Right atrium auricular region (tissue), 2 donors: ENCODE measurements at regions not wholly inside any gene's neighbourhood (a gene's known extent, or its start where the extent isn't known, plus 50 kb on each side); places are given as distances from the start of the nearest gene placed in this dataset.

ENCODE experiments used
- DNase-seq: peaks from one replicate; pipeline ENCODE4 v3.0.0-alpha.2; 2019; ENCODE audit warnings: low spot score
- H3K27ac ChIP-seq, 2 donors: fragments of 200-600 bp; sonication (generic); 1 replicate in 1 of 2; 2 replicates in 1 of 2; pipeline ENCODE4 v1.5.1; 2016 to 2019
- H3K27me3 ChIP-seq, 2 donors: fragments of 200-600 bp; sonication (generic); one replicate each; pipeline versions ENCODE4 v1.5.1 to v1.6.0; 2017 to 2019
- H3K36me3 ChIP-seq: fragments of 200-600 bp; sonication (generic); one replicate; pipeline ENCODE4 v1.5.1; 2016
- H3K4me1 ChIP-seq, 2 donors: fragments of 200-600 bp; sonication (generic); one replicate each; pipeline versions ENCODE4 v1.5.1 to v1.6.0; 2017 to 2019
- H3K4me3 ChIP-seq, 2 donors: fragments of 200-600 bp; sonication (generic); 1 replicate in 1 of 2; 2 replicates in 1 of 2; pipeline ENCODE4 v1.5.1; 2017 to 2019; ENCODE audit warnings: mild to moderate bottlenecking in 1 of 2, moderate library complexity in 1 of 2
- H3K9me3 ChIP-seq, 2 donors: fragments of 200-600 bp; sonication (generic); one replicate each; pipeline ENCODE4 v1.5.1; 2019
- CTCF ChIP-seq, 2 donors: fragments of 200-600 bp; sonication (generic); IDR thresholded peaks; one replicate each; pipeline ENCODE4 v1.5.1; 2019; ENCODE audit warnings: antibody characterized with exemption in 2 of 2

- no peak for DNase-seq
- Histone ChIP-seq H3K27me3 (no peaks in the 10 kb centered on the region), H3K36me3 (no peaks in the 10 kb centered on the region), H3K4me3 (no peak overlapping the region), H3K27ac (no peak overlapping the region), H3K4me1 (no peaks in the 10 kb centered on the region), H3K9me3 (no peaks in the 10 kb centered on the region)
- no peak for TF ChIP-seq CTCF (IDR thresholded peaks at IDR 0.05)
Observed at GRCh38 chr1:63710308-63710707, 63.5 kb upstream of the ROR1 start.

GRCh38 chr1:63710761-63711380 lies 62.9 kb upstream of the ROR1 start:
- H3K27ac ChIP-seq = no peak overlapping the region
- no peaks in the 10 kb centered on the region for H3K27me3 ChIP-seq
- TF ChIP-seq CTCF (IDR thresholded peaks at IDR 0.05) = no peak
- no peaks in the 10 kb centered on the region for H3K9me3 ChIP-seq
- H3K4me1 ChIP-seq = no peaks in the 10 kb centered on the region
- H3K4me3 ChIP-seq = no peak overlapping the region
- no peak for DNase-seq
- no peaks in the 10 kb centered on the region for H3K36me3 ChIP-seq

DNA sequence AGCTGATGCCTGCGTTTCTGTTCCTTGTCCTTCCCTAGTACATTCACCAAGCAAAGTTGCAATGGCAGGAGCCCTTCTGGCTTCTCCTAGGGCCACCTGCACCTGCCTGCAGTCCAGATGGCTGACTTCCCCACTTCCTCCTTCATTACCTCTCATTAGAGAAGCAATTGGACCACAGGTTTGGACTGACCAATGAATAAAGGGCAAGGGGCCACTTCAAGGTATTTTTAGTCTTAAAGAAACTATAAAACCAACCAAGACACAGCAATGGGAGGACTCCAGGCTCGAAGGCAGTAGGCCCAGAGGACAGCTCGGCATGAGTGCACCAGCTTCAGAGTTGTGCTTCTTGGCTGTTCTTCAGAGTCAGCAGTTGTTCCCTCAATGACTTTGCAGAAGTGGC lies 60.8 kb upstream of the ROR1 start:
- no peak overlapping the region for H3K4me3 ChIP-seq
- no peaks in the 10 kb centered on the region for H3K36me3 ChIP-seq
- no peaks in the 10 kb centered on the region for H3K4me1 ChIP-seq
- DNase-seq = no peak
- H3K9me3 ChIP-seq = no peaks in the 10 kb centered on the region
- no peak for TF ChIP-seq CTCF (IDR thresholded peaks at IDR 0.05)
- H3K27ac ChIP-seq = no peak overlapping the region
- H3K27me3 ChIP-seq = no peaks in the 10 kb centered on the region

- H3K36me3 ChIP-seq = no peaks in the 10 kb centered on the region
- H3K4me3 ChIP-seq = no peak overlapping the region
- no peak for TF ChIP-seq CTCF (IDR thresholded peaks at IDR 0.05)
- no peak overlapping the region for H3K27ac ChIP-seq
- no peaks in the 10 kb centered on the region for H3K9me3 ChIP-seq
- H3K4me1 ChIP-seq = no peaks in the 10 kb centered on the region
- no peaks in the 10 kb centered on the region for H3K27me3 ChIP-seq
- peak; percentile 49 for DNase-seq
Observed at GRCh38 chr1:63713627-63714481, 60.0 kb upstream of the ROR1 start.

- Histone ChIP-seq H3K4me3 (no peak overlapping the region), H3K27ac (no peak overlapping the region), H3K27me3 (no peaks in the 10 kb centered on the region), H3K9me3 (no peaks in the 10 kb centered on the region), H3K4me1 (no peaks in the 10 kb centered on the region), H3K36me3 (no peaks in the 10 kb centered on the region)
- TF ChIP-seq CTCF (IDR thresholded peaks at IDR 0.05) = no peak
- no peak for DNase-seq
Observed at GRCh38 chr1:63714482-63714760, 59.4 kb upstream of the ROR1 start.
